Islet of Langerhans (tissue), 1 donor: ENCODE measurements at regions not wholly inside any gene's neighbourhood (a gene's known extent, or its start where the extent isn't known, plus 50 kb on each side); places are given as distances from the start of the nearest gene placed in this dataset.

Source experiments
- FAIRE-seq: peaks from one replicate; lab custom pipeline; 2011; peaks lifted over from hg19 to GRCh38; lab: Jason Lieb, UNC

- FAIRE-seq, result no peak
Observed at GRCh38 chr1:55861676-55862340, 646.6 kb upstream of the USP24 start.

- FAIRE-seq, result no peak
Observed at GRCh38 chr1:55860798-55861519, 645.8 kb upstream of the USP24 start.

DNA sequence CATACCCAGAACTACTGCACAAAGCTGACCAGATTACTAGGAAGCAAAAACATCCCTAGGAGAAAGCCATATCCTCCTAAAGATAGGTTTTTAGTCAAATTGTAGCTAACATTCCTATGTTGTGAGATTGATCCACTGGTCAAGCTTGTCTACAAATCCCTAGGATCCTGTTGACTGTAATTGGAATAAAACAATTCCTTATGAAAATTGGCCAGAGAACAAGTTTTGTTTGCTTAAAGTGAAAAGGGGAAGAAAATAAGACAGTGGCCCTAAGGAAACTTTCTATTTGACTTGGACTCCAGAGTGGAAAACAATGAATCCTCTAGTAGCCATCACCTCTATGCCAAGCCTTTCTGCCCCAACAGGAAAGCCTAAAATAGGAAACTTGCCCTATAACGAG is 645.2 kb upstream of the USP24 start:
- no peak for FAIRE-seq

DNA sequence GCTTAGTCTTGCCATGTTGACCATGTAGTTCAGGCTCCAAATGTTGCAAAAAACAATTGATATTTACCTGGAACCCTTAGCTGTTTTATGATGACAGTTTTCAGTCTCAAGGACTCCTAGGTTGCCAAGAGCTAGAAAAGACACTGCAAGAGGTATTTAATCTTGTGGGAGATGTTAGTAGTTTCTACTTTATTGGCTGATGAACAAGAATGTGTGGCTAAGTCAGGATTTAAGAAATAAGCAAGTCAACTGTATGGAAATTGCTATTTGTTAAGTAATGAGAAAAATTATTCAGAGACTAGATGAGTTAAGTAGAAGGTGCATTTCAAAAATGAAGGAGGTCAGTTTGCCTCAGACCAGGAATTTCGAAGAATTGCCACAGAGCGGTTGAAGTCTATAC is 639.7 kb upstream of the USP24 start:
- FAIRE-seq, result no peak

- FAIRE-seq, result no peak
Observed at GRCh38 chr1:55848906-55849305, 633.7 kb upstream of the USP24 start.

DNA sequence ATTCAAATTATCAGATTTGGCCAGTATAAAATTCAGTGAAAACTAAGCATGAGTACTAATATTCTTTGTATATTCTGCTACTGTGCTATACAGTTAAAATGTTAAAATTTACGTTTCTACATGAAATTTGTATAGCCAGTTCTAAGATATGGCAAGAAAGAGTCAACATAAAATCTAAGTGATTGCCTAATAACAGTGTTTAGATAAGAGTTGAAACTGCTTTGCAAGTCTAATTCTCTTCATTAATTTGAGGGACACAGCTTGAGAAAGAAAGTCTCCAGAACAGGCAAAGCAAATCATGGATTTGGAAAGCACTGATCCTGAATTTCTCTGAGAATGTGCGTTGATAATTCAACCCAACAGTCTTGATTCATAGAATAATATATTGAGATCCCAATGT is 630.9 kb upstream of the USP24 start:
- FAIRE-seq, result no peak

DNA sequence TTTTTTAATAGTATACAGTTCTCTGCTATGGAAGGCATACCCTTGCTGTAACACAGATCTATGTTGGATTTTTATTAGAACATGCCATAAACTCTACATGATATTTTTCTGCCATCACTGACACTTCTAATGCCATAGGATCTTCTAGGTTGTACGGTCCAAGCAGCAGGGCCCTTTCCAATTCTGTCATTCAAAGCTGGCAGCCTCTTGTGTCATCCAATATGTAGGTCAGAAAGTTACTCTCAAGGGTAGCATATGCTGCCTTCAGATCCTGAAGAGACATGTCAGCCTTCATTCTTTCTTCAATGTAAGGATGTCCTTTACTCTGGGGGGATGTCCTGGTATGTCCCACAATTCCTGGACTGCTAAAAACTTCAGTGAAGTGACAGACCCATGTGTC is 629.2 kb upstream of the USP24 start:
- no peak for FAIRE-seq

DNA sequence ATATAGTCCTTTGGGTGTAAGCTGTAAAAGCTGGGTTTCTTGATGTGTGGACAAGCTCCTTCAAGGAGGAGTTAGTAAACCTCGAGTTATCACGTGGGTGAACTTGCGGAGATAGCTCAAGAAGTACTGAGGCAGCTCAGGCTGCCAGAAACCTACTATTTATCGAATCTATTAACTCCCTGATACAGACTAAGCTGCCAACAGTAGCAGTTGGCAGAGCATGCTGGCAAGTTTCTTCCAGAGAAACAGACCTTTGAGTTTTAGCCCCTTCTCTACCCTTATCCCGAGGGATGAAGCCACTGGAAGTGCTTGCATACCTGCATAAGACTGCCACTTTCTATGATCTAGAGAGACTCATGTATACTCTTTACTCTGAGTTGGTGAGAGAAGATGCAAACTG is 624.5 kb upstream of the USP24 start:
- no peak for FAIRE-seq

- FAIRE-seq, result no peak
Observed at GRCh38 chr1:55839221-55839620, 624.1 kb upstream of the USP24 start.

- FAIRE-seq, result no peak
Observed at GRCh38 chr1:55836086-55836485, 620.9 kb upstream of the USP24 start.

DNA sequence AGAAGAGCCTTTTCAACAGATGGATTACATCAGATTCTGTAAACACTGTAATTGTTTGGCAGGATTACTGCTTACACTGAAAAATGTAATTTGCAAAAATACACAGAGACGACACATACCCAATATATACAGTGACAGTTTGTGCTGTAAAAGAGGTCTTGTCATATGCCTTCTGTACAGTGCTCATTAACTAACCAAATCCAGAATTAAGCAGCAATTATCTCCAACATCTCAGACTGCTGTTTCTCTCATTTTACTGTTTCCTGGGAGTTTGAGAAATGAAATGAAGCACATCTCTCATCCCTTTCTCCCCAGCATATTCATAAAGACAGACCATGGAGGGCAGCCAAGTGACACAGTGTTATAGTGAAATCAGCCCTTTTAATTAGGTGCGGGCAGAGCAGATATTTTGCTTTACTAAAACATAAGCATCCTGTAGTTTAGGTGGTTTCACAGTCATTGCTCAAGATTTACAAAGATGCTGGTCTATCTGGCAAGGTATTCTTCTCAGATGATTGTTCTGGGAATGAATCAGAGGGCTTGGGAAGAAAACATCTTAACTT is 618.4 kb upstream of the USP24 start:
- FAIRE-seq, result no peak

- no peak for FAIRE-seq
Observed at GRCh38 chr1:55831759-55832158, 616.6 kb upstream of the USP24 start.

DNA sequence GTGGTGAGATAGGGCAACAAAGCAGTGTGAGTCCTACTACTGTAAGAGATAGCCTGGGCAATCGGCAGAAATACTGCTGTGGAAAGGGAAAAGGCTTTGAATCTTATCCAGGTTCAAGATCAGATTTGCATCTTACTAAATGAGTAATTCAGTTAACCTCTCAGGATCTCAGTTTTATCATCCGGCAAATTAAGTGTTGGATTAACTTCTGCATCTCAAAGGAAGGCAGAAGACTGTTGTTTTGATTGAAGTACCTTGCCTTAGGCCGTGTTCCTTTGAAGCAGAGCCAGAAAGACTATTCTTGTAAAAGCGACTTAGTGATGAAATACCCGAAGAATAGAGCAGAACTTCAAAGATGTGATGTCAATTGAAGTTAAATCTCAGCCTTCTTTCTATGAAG is 612.9 kb upstream of the USP24 start:
- no peak for FAIRE-seq

DNA sequence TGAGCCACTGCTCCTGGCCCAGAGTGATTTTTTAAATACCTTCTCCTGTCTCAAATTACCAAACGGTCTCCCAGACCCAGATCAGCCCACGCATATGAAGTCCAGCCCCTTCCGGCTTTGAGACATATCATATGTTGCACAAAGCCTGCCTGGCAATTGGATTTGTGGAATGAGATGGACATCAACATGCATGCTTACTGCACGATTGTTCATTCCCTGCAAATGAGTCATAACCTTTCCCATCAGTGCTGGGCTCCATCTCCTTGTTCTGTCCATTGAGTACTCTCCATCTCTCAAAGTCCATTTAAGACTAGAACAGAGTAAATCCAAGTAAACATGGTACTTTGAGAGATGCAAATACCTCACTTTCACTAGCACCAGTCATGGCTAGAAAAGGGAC is 612.2 kb upstream of the USP24 start:
- FAIRE-seq, result no peak

DNA sequence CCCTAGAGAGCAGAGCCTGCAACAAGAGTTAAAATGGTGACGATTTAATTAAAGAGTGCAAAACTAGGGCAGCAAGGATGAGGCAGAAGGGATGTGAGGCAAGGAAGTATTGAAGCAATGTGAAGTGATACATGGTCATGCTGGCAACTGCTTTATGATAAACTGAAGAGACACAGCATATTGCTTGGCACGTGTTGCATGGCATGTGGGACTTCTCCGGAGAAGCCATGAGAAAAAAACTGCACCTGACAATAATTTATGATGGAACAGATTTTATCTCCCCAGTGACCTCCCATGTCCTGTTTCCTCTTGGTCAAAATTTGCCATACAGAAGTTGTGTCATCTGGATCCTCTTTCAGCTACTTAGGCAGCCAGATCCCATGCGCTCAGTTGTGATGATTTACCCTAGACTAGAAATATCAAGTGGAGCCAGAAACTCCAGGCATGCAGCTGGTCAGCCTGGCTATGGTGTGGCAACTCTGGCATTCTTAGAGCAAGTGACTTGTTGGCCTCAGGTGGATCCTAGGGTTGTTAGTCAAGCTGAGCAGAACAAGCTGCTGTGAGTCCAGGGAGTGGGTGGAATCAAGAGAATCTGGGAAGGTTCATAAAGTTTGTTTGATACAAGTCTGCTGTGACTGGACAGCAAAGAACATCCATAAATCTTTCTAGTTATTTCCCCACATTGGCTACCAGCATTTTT is 611.4 kb upstream of the USP24 start:
- no peak for FAIRE-seq

DNA sequence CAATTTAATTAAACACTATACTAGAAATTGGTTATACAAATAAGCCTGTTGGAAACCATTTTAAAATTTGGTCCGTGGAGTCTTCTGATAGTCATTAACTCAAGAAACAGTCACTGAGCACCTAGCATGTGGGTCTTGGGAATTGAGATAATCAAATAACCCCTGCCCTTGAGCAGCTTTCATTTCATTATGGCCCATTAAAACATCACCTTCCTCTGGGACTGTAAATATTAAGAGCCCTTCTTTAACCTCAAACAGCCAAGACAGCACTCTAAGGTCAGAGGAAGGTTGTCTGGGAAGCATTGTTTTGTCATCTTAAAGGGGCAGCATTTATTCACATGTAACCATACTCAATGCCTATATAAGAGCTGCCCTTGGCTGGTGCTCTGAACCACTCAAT is 610.3 kb upstream of the USP24 start:
- FAIRE-seq, result no peak

GRCh38 chr1:55824251-55824640 is 609.1 kb upstream of the USP24 start:
- no peak for FAIRE-seq

GRCh38 chr1:55823541-55824250 is 608.5 kb upstream of the USP24 start:
- FAIRE-seq, result no peak

DNA sequence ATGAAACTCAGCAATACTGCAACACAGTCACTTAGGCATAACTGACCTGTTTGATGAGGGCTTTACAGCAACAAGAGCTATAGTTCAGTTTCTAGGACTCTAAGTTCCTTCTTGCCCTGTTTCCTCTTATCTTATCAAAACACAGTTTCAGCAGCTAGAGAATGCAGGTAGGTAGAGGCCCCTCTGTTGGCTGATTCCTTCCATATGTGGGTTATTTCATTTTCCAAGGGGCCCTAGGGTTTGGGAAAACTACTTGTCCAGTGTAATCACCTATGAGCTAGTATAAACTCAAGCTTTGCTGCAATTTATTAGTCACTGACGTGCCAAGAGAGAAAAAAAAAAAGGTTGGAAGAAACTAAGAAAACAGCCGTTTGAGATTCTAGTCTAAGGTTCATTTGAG is 607.7 kb upstream of the USP24 start:
- no peak for FAIRE-seq

- no peak for FAIRE-seq
Observed at GRCh38 chr1:55821234-55821633, 606.1 kb upstream of the USP24 start.

DNA sequence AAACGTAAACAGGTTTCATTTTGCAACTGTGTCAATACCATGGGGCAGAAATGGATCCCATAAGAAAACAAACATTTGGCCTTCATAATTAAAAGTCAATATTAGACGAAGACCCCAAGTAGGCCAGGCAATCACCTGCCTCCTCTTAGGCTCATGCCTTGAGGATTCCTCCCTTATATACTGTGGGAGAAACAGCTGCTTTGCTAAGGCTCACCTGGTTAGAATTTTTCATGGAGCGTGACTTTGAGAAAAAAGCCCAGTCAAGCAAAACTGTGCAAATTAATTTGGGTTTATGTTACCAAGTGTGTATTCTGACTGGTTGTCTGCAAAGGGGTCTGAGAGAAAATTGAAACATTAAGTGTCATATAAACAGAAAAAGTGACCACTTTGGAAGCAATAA is 605.3 kb upstream of the USP24 start:
- FAIRE-seq, result no peak

DNA sequence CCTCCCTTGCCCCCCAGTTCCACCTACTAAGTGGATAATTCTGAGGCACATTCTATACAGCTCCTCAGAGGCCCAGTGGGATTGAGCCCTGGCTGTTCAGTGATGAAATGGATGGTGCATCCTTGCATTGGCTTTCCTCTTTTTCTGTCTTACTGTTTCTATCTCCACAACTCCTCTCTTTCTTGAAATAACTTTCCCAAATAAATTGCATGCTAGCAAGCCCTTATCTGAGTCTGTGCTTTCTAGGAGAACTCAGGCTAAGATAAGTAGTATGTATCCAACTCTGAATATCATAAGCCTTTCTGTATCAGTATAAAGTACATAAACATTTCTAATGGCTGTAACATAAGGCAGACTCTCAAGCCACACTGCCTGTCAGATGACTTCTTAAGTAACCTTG is 603.8 kb upstream of the USP24 start:
- no peak for FAIRE-seq
